NOMO-1 treated with DMSO at 0.1 percent for 48 hours (cell line): ENCODE measurements at regions not wholly inside any gene's neighbourhood (a gene's known extent, or its start where the extent isn't known, plus 50 kb on each side); places are given as distances from the start of the nearest gene placed in this dataset.
"Not testable (repeated sequence)": the region's sequence is repeated elsewhere in the genome, so short reads cannot be mapped to it uniquely, and the experiment has no call there.

Experiments
- DNase-seq: peaks from one replicate; lab custom pipeline; 2025; ENCODE audit not compliant: unreplicated experiment; lab: John Stamatoyannopoulos, UW

GRCh38 chr5:62206150-62206829 is 99.7 kb upstream of the KIF2A start:
- no peak for DNase-seq

DNA sequence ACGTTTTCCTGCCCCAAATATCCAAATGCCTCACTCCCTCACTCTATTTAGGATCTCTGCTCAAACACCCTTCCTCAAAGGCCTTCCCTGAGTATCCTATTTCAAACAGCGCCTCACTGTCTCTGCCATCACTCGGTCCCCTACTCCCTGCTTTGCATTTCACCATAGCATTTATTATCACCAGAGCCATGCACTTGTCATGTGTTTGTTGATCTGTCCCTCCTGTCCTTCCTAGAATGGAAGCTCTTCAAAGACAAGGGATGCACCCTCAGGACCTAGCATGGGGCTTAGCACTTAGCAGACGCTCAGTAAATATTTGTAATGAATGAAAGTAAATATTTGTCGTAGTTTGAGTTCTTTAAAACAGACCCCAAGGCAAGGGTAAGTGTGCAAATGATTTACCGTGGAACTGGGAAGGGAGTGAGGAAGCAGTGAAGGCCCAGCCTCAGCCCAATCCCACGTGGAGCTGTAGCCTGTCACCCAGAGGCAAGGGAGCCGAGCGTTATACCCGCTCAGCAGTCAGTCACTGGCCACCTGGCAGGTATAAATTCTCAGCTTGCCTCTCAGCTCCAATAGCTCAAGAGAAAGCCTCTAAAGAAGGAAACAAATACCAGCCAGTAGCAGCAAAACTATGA is 97.7 kb upstream of the KIF2A start:
- DNase-seq = no peak

- DNase-seq = no peak
These were observed 94.6 kb upstream of the KIF2A start for GRCh38 chr5:62211405-62211804.

DNA sequence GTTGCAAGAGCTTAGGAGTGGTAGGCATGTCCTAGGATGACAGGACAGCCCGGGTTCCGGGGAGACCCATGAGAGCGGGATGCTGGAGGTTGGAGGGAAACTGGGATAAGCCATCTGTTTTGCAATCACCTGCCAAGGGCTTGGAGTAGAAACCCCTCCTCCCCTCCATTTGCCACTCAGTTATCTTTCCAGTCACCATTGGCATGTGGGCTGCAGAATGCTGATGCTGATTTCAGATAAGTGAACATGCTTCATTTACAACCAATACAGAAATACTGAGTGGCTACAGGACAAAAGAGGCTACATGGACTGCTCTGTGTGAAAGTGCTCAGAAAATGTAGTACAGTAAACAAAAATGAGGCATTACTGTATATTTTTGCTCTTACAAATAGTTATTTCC is 93.4 kb upstream of the KIF2A start:
- no peak for DNase-seq

- DNase-seq = no peak
These were observed 91.3 kb upstream of the KIF2A start for GRCh38 chr5:62214701-62215100.

DNA sequence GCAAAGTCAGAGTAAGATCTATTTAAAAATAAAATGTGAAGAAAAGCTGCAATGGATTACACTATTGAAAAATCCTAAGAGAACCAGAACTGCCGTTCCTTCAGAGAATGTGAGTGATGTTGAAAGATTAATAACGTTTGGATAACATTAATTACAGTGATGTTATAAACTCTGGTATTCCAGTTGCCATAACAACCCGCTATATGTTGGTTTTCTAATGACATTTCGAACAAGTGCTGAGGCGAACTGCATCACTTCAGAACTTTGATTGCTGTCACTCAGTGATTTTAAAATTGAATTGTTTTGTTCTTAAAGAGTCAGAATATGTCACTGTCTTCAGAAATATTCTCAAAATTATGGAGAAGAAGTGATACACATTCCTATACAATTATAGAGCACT is 89.4 kb upstream of the KIF2A start:
- DNase-seq = not testable (repeated sequence)

GRCh38 chr5:62217095-62217494 is 88.9 kb upstream of the KIF2A start:
- DNase-seq = not testable (repeated sequence)

DNA sequence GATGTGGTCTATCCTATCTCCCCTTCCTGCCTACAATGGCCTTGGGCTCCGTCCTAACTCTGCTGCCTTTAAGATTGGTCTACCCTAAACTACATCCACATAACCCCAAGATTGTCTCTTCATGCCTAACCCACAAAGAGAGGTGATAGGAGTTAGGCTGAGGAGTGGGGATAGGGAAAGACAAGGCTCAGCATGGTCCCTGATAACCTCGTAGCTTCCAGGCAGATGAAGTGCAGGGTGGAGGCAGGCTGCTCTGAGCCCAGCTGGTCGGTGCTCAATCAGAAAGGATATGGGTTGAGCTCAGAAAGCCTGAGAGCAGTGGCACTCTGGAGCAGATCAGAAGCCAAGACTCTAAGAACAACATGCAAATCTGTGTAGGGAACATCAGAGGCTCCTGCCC is 87.1 kb upstream of the KIF2A start:
- not testable (repeated sequence) for DNase-seq

DNA sequence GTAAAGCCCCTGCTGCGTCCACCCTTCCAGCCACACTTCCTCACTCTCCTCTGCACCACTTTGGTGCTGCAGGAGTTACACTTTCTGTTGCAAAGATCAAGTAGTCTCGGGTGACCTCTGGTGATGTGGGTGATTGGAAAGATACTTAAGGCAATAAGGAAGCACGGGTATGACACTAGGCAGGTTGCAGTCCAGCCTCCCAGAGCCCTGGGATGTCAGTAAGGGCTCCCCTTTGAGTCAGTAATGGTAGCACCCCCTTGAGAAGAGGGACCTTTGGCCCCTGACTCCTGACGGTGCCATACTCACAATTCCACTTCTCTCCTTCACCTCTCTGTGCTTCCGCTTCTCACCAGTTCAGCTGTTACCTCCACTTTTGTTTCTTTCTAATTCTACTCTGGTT is 84.1 kb upstream of the KIF2A start:
- DNase-seq = not testable (repeated sequence)

DNA sequence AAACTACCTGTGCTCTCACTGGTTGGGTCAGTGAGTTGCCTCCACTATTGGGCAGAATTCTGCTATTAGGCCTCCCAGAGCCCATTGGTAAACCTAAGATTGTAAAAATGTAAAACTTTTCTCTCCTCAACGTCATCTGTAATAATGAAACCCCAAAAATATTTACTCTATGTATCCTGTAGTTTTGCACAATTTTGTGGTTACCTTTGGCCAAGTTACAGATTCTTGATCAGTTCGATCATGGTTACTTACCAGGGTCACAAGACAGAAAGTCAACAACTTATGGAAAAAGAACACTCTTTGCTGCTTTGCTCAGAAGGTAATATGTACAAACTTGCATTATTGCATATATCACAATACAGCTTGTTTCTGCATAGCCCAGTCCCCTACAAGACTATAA is 83.7 kb upstream of the KIF2A start:
- not testable (repeated sequence) for DNase-seq

DNA sequence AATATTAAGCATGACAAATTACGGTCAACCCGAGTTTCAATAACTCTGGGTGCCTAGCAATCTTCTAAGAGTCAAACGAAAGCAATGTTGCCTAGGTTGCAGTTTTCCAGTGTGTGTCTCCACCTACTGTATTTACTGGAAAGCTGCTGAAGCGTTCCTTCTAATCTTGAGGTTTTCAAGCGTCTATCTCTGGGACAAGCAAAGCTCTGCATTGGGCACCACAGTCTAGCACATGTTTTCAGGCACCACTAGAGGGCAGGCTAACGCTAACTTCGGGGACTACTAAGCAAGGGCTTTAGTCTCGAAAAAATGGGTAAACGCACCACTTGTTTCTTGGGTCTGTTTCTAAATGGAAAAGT is 82.7 kb upstream of the KIF2A start:
- not testable (repeated sequence) for DNase-seq

DNA sequence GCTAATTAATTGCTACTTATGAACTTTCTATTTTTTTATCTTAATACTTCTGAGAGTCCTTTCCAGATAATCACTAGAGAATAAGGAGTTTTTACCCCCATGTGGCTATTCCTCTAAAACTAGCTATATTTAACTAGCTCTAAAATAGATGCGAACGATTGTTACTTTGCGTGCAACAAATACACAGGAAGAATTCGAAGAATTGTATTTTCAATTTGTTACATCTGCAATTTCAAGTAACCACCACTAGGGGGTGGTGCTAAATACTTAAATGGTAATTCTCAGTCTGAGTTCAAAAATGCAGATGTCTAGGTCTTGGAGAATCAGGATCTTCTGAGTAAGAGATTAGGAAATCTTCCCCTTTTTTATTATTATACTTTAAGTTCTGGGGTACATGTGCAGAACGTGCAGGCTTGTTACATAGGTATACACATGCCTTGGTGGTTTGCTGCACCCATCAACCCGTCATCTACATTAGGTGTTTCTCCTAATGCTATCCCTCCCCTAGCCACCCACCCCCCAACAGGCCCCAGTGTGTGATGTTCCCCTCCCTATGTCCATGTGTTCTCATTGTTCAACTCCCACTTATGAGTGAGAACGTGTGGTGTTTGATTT is 80.9 kb upstream of the KIF2A start:
- not testable (repeated sequence) for DNase-seq

GRCh38 chr5:62230876-62231388 is 75.1 kb upstream of the KIF2A start:
- DNase-seq = not testable (repeated sequence)

GRCh38 chr5:62231576-62231975 is 74.4 kb upstream of the KIF2A start:
- DNase-seq = no peak

- not testable (repeated sequence) for DNase-seq
These were observed 73.8 kb upstream of the KIF2A start for GRCh38 chr5:62232218-62232617.

DNA sequence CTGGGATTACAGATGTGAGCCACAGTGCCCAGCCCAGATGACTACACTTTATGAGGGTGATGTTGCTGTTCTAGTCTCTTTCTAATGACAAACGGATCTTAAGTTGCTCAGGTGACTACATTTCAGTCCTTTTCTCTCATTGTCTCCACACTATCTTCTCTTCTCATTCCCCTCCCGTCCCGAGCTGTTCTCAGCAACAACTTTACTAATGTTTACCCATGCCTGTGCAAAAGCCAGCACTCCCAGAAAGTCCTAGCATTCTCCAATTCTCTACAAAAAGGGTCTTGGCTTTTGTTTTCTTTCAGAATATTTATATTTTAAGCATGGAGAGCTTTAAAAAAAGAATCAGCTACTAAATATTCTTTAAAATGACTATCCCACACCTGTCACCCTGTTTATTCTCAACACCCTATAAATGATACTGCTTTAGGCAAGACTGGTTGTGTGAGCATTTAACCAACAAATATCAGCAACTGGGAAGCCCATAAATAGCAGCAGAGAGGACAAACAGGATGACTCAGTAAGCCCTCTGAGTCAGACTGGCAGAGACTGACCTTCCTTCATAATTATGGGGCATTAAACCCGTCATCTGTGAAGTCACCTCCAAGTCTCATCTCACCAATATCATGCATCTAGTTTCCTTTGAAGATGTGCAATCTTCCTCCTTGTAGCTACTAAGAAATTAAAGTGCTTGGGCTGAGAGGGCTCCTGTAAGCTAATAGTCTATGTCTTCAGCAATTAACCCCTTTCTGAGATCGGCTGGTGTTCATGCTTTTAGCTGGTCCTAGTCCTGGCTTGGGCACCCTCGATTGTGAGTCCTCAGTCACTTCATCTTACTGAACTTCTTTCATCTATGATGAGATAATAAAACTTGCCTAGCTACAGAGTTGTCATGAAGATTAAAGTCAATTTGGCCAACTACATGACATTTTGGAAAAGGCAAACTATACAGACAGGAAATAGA is 72.6 kb upstream of the KIF2A start:
- peak; percentile 58 for DNase-seq

DNA sequence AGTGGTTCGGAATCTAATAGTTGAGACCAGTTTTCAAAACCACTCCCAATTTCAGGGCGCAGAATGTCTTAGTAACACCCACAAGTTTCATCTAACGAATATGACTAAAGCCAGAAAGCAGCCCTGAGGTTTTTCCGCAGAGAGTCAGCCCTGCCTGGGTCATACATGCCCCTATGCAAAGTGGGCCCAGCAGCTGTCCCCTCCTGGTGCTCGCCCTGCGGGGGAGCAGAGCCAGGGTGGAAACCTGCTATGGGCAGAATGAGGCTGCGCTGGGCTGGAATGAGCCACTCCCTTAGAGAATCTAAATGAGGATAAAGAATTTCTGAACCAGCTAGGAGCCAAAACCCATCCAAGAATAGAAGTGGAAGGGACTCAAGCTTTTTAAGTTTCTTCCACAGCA is 69.4 kb upstream of the KIF2A start:
- DNase-seq = not testable (repeated sequence)

DNA sequence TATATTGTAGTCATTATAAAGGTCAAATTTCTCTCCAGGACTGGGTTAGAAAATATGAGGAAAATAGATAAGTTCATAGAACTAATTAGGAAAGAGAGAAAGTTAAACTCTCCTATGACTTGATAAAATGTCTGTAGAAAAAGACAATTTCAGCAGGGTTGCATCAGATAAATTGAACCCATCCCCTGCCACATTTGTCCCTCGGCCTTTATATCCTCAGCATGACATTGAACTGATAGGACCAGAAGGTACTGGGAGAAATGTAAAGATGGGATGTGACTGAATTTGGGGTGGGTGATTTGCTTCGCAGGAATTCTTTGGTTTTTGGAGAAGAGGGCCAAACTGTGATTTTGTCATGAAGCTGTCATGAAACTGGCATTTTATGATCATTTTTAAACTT is 68.1 kb upstream of the KIF2A start:
- DNase-seq = not testable (repeated sequence)

GRCh38 chr5:62238584-62238983 is 67.4 kb upstream of the KIF2A start:
- DNase-seq = not testable (repeated sequence)

- not testable (repeated sequence) for DNase-seq
These were observed 65.5 kb upstream of the KIF2A start for GRCh38 chr5:62240494-62240893.

DNA sequence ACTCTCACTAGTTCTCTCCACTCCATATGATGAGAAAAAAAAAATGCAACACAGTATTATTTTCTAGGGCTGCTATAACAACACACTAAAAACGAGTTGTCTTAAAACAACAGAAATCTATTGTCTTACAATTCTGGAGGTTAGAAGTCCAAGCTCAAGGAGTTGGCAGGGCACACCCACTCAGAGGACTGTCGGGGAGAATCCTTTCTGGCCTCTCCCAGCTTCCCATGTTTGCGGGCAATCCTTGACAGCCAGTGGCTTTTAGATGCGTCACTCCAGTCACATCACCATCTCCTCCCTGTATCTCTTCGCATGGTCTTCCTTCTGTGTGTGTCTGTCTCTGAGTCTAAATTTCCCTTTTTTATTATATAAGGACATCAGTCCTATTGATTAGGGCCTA is 64.0 kb upstream of the KIF2A start:
- not testable (repeated sequence) for DNase-seq
